IMR-90 (cell line): ENCODE measurements at regions not wholly inside any gene's neighbourhood (a gene's known extent, or its start where the extent isn't known, plus 50 kb on each side); places are given as distances from the start of the nearest gene placed in this dataset.

Experiments
- ATAC-seq: fragments of 200-7000 bp; cut with Tn5 transposase; 2 replicates; pipeline ENCODE4 v1.9.1; 2020; ENCODE audit warnings: low read depth, mild to moderate bottlenecking, moderate library complexity
- BruUV-seq: library from RNA; stranded (reverse); fragments of 400-500 nt; replicated peaks from 2 replicates; lab custom pipeline; 2021; lab: Mats Ljungman, UMichigan
- CTCF ChIA-PET: fragments of 300-600 bp; formaldehyde crosslinking; extraction: SDS; loops from one replicate; lab custom pipeline; 2021; ENCODE audit warnings: antibody characterized with exemption; lab: Yijun Ruan, JAX
- POLR2A ChIA-PET: fragments of 300-600 bp; sonication (Branson Sonifier 250); formaldehyde crosslinking; loops from one replicate; lab custom pipeline; 2022; ENCODE audit warnings: antibody characterized with exemption; ENCODE audit not compliant: unreplicated experiment; lab: Charles Lee
- DNase-seq: peaks from one replicate; pipeline ENCODE4 v3.0.0; 2013
- H2AFZ ChIP-seq: replicated peaks from 2 replicates; pipeline ENCODE3; 2013; ENCODE audit warnings: low read length, mild to moderate bottlenecking; ENCODE audit not compliant: poor library complexity
- H2AK5ac ChIP-seq: 2 replicates; pipeline ENCODE4 v1.6.1; 2013; ENCODE audit warnings: low read depth, low read length, inconsistent platforms
- H2AK9ac ChIP-seq: replicated peaks from 2 replicates; pipeline ENCODE3; 2013; ENCODE audit warnings: mild to moderate bottlenecking, low read depth, low read length, moderate library complexity; ENCODE audit not compliant: poor library complexity
- H2BK120ac ChIP-seq: 2 replicates; pipeline ENCODE4 v1.6.1; 2013; ENCODE audit warnings: low read depth, low read length, inconsistent platforms
- H2BK15ac ChIP-seq: 3 replicates; pipeline ENCODE4 v1.6.1; 2013; ENCODE audit warnings: low read depth, low read length, inconsistent platforms
- H2BK20ac ChIP-seq: 2 replicates; pipeline ENCODE4 v1.6.1; 2013; ENCODE audit warnings: low read depth, mild to moderate bottlenecking, inconsistent platforms, low read length, moderate library complexity
- H2BK5ac ChIP-seq: 2 replicates; pipeline ENCODE4 v1.6.1; 2013; ENCODE audit warnings: mild to moderate bottlenecking, low read depth, low read length, inconsistent platforms; ENCODE audit not compliant: poor library complexity, severe bottlenecking
- H3K14ac ChIP-seq: replicated peaks from 2 replicates; pipeline ENCODE4 v1.6.1; 2013; ENCODE audit warnings: low read depth, low read length, inconsistent platforms
- H3K18ac ChIP-seq: 2 replicates; pipeline ENCODE4 v1.6.1; 2013; ENCODE audit warnings: low read depth, low read length, control low read depth
- H3K23ac ChIP-seq: 2 replicates; pipeline ENCODE4 v1.6.1; 2013; ENCODE audit warnings: low read depth, low read length, inconsistent platforms
- H3K27ac ChIP-seq: 2 replicates; pipeline ENCODE4 v1.5.1; 2013; ENCODE audit warnings: mild to moderate bottlenecking, control low read depth, low read length; ENCODE audit not compliant: insufficient read depth
- H3K27me3 ChIP-seq: 2 replicates; pipeline ENCODE4 v1.6.1; 2013; ENCODE audit warnings: low read length; ENCODE audit not compliant: control insufficient read depth, insufficient read depth
- H3K36me3 ChIP-seq: 2 replicates; pipeline ENCODE4 v1.6.1; 2013; ENCODE audit warnings: low read length, mixed read lengths; ENCODE audit not compliant: control insufficient read depth, insufficient read depth
- H3K4ac ChIP-seq: 2 replicates; pipeline ENCODE4 v1.6.1; 2013; ENCODE audit warnings: low read depth, low read length, inconsistent platforms
- H3K4me1 ChIP-seq: 2 replicates; pipeline ENCODE4 v1.6.1; 2013; ENCODE audit warnings: low read length, mixed read lengths; ENCODE audit not compliant: control insufficient read depth, insufficient read depth
- H3K4me2 ChIP-seq: 2 replicates; pipeline ENCODE4 v1.6.1; 2013; ENCODE audit warnings: low read depth, mild to moderate bottlenecking, control low read depth, low read length, moderate library complexity
- H3K4me3 ChIP-seq: 2 replicates; pipeline ENCODE4 v1.5.1; 2013; ENCODE audit warnings: low read depth, mild to moderate bottlenecking, control low read depth, low read length, moderate library complexity; ENCODE audit not compliant: insufficient read depth
- H3K56ac ChIP-seq: 2 replicates; pipeline ENCODE4 v1.6.1; 2013; ENCODE audit warnings: low read length, inconsistent platforms; ENCODE audit not compliant: insufficient read depth; ENCODE audit errors: extremely low read depth
- H3K79me1 ChIP-seq, 2 experiments: 2 replicates each; pipeline ENCODE4 v1.6.1; 2013; ENCODE audit warnings: low read length in 2 of 2, inconsistent platforms in 1 of 2, low read depth in 1 of 2
- H3K9ac ChIP-seq: 2 replicates; pipeline ENCODE4 v1.6.1; 2013; ENCODE audit warnings: low read depth, low read length, control low read depth
- H3K9me1 ChIP-seq: 2 replicates; pipeline ENCODE4 v1.6.1; 2013; ENCODE audit warnings: low read length, inconsistent platforms; ENCODE audit not compliant: insufficient read depth
- H3K9me3 ChIP-seq: 2 replicates; pipeline ENCODE4 v1.6.1; 2013; ENCODE audit warnings: low read length; ENCODE audit not compliant: control insufficient read depth, insufficient read depth
- H4K20me1 ChIP-seq: 2 replicates; pipeline ENCODE4 v1.6.1; 2013; ENCODE audit warnings: low read length, inconsistent platforms; ENCODE audit not compliant: insufficient read depth
- H4K5ac ChIP-seq: 2 replicates; pipeline ENCODE4 v1.6.1; 2013; ENCODE audit warnings: mild to moderate bottlenecking, low read depth, low read length, control low read depth
- H4K8ac ChIP-seq, 2 experiments: 2 replicates each; pipeline ENCODE4 v1.6.1; 2013; ENCODE audit warnings: low read depth in 2 of 2, low read length in 2 of 2, control low read depth in 1 of 2, inconsistent platforms in 1 of 2
- H4K91ac ChIP-seq: 2 replicates; pipeline ENCODE4 v1.6.1; 2013; ENCODE audit warnings: low read depth, low read length, inconsistent platforms; ENCODE audit not compliant: insufficient read depth
- CEBPB ChIP-seq: IDR thresholded peaks from 2 replicates; pipeline ENCODE4 v1.6.1; 2012; ENCODE audit warnings: low read depth, low read length, improper control_type of control experiment
- CHD1 ChIP-seq: IDR thresholded peaks from 2 replicates; pipeline ENCODE4 v1.6.1; 2012; ENCODE audit warnings: low read depth, low read length, improper control_type of control experiment
- CTCF ChIP-seq: conservative IDR thresholded peaks from 2 replicates; pipeline ENCODE4 v1.5.1; 2012; ENCODE audit warnings: mild to moderate bottlenecking, low read depth, low read length, improper control_type of control experiment
- ELK1 ChIP-seq: fragments of 150-350 bp; IDR thresholded peaks from 2 replicates; pipeline ENCODE4 v1.6.1; 2016; ENCODE audit warnings: low read depth, mild to moderate bottlenecking, low read length, moderate library complexity, borderline replicate concordance
- FOS ChIP-seq: fragments of 150-350 bp; IDR thresholded peaks from 2 replicates; pipeline ENCODE4 v1.6.1; 2016; ENCODE audit warnings: low read depth, low read length
- MAFK ChIP-seq: IDR thresholded peaks from 2 replicates; pipeline ENCODE4 v1.6.1; 2012; ENCODE audit warnings: low read depth, low read length, improper control_type of control experiment
- MXI1 ChIP-seq: IDR thresholded peaks from 2 replicates; pipeline ENCODE4 v1.6.1; 2012; ENCODE audit warnings: low read depth, mild to moderate bottlenecking, low read length, moderate library complexity, borderline replicate concordance
- NFE2L2 ChIP-seq: fragments of 150-350 bp; IDR thresholded peaks from 2 replicates; pipeline ENCODE4 v1.6.1; 2016; ENCODE audit warnings: low read depth, mild to moderate bottlenecking, low read length
- POLR2A ChIP-seq: IDR thresholded peaks from 2 replicates; pipeline ENCODE4 v1.6.1; 2012; ENCODE audit warnings: mild to moderate bottlenecking, low read depth, low read length
- RAD21 ChIP-seq: IDR thresholded peaks from 2 replicates; pipeline ENCODE4 v1.6.1; 2012; ENCODE audit warnings: low read length, improper control_type of control experiment
- RCOR1 ChIP-seq: IDR thresholded peaks from 2 replicates; pipeline ENCODE4 v1.6.1; 2012; ENCODE audit warnings: mild to moderate bottlenecking, low read length, improper control_type of control experiment; ENCODE audit not compliant: insufficient replicate concordance
- RFX5 ChIP-seq: IDR thresholded peaks from 2 replicates; pipeline ENCODE4 v1.8.0; 2012; ENCODE audit warnings: low read depth, mild to moderate bottlenecking, low read length, moderate library complexity
- SMC3 ChIP-seq: fragments of 150-350 bp; IDR thresholded peaks from 2 replicates; pipeline ENCODE4 v1.6.1; 2016; ENCODE audit warnings: low read depth, mild to moderate bottlenecking, antibody characterized with exemption, low read length, moderate library complexity
- USF2 ChIP-seq: fragments of 150-350 bp; IDR thresholded peaks from 2 replicates; pipeline ENCODE4 v1.6.1; 2017; ENCODE audit warnings: mild to moderate bottlenecking, antibody characterized with exemption, low read length, low read depth
- WGBS, 2 experiments: methylation state at CpG; one replicate each; pipeline versions ENCODE4 v1.1.5 to v1.1.7; 2013; ENCODE audit warnings: missing lambda C conversion rate in 2 of 2; ENCODE audit not compliant: insufficient read length in 1 of 2; ENCODE audit errors: extremely low coverage in 2 of 2; 5-methylcytosine and 5-hydroxymethylcytosine counted together
- dilution Hi-C: fragments of 300-500 bp; cut with HindIII; formaldehyde crosslinking; loops from one replicate; pipeline ENCODE4 v1.14.3; 2018; ENCODE audit warnings: low sequenced_read_pairs; ENCODE audit not compliant: unreplicated experiment
- in situ Hi-C: fragments of 300-500 bp; cut with MboI; formaldehyde crosslinking; loops from 3 replicates; pipeline ENCODE4 v1.14.3; 2019; ENCODE audit warnings: low sequenced_read_pairs, inconsistent platforms, mixed read lengths
- intact Hi-C: fragments of 100-400 bp; cut with micrococcal nuclease; formaldehyde crosslinking; loops from 2 replicates; pipeline ENCODE4 v1.10.0; 2022

GRCh38 chr10:43940898-43941837, 292.5 kb upstream of the ZNF32 start:
- CTCF ChIA-PET = no interaction called here
- no peaks in the 10 kb centered on the region for H3K36me3 ChIP-seq
- H3K4me2 ChIP-seq = no peak overlapping the region
- no peak overlapping the region for H3K4me3 ChIP-seq
- H3K4me1 ChIP-seq = peaks cover 12% of the 10 kb centered on the region
- H2AFZ ChIP-seq = peak overlapping the region; percentile 8
- H3K14ac ChIP-seq = 0 out of 2 replicates have a peak overlapping the region, but pooled peaks have one; percentile 16
- H4K91ac ChIP-seq = no peak overlapping the region
- intact Hi-C loops (no loop called here), dilution Hi-C loops (no loop called here), in situ Hi-C loops (no loop called here)
- BruUV-seq = no TSS peak
- DNase-seq (no peak), ATAC-seq (no peak)
- H3K9ac ChIP-seq = no peak overlapping the region
- H3K9me3 ChIP-seq = no peaks in the 10 kb centered on the region
- no peak overlapping the region for H3K56ac ChIP-seq
- H3K79me1 ChIP-seq = no peaks in the 10 kb centered on the region
- no peak overlapping the region for H3K27ac ChIP-seq
- H4K5ac ChIP-seq = no peak overlapping the region
- H2AK9ac ChIP-seq = no peak overlapping the region
- no peak overlapping the region for H2BK5ac ChIP-seq
- no peaks in the 10 kb centered on the region for H4K20me1 ChIP-seq
- H3K4ac ChIP-seq = 0 out of 2 replicates have a peak overlapping the region, but pooled peaks have one; percentile 17
- no peaks in the 10 kb centered on the region for H3K27me3 ChIP-seq
- no peak overlapping the region for H2BK20ac ChIP-seq
- peak overlapping the region; percentile 19; the same call in 1 of the 2 replicates for H3K18ac ChIP-seq
- H3K23ac ChIP-seq = no peak overlapping the region
- no peak overlapping the region for H2BK15ac ChIP-seq
- WGBS, 2 experiments = 20% methylated on average over 1 of the region's 4 CpGs; no CpG with 5 or more reads in 1 of the 2 experiments
- POLR2A ChIA-PET = no interaction called here
- no peak overlapping the region; a peak in 1 of 4 replicates for H4K8ac ChIP-seq
- 0 out of 2 replicates have a peak, but pooled peaks cover 8% of the 10 kb centered on the region for H3K9me1 ChIP-seq
- peak overlapping the region; percentile 28; the same call in 1 of the 2 replicates for H2AK5ac ChIP-seq
- no peak overlapping the region for H2BK120ac ChIP-seq
- TF ChIP-seq RCOR1 (no peak), CHD1 (no peak), CTCF (no peak), POLR2A (no peak), FOS (no peak), NFE2L2 (no peak), CEBPB (no peak), MAFK (no peak), RFX5 (no peak), RAD21 (no peak), MXI1 (no peak), ELK1 (no peak), USF2 (no peak), SMC3 (no peak)
